H1 (cell line): ENCODE measurements at regions not wholly inside any gene's neighbourhood (a gene's known extent, or its start where the extent isn't known, plus 50 kb on each side); places are given as distances from the start of the nearest gene placed in this dataset.

Experiments
- CTCF ChIA-PET: fragments of 300-600 bp; sonication (Branson Sonifier 250); formaldehyde crosslinking; loops from one replicate; lab custom pipeline; 2021; ENCODE audit not compliant: partially characterized antibody; lab: Charles Lee
- POLR2A ChIA-PET: fragments of 300-600 bp; sonication (Branson Sonifier 250); formaldehyde crosslinking; loops from one replicate; lab custom pipeline; 2021; ENCODE audit warnings: inconsistent platforms; ENCODE audit not compliant: partially characterized antibody; lab: Charles Lee
- DNase-seq, 2 experiments: peaks; one replicate each; pipeline versions ENCODE4 v3.0.0 to v3.0.0-alpha.2; 2010 to 2022; ENCODE audit warnings: low spot score in 2 of 2, low read depth in 1 of 2, mixed read lengths in 1 of 2
- FAIRE-seq: peaks from 2 replicates; lab custom pipeline; 2011; peaks lifted over from hg19 to GRCh38; lab: Jason Lieb, UNC
- H2AFZ ChIP-seq: 2 replicates; pipeline ENCODE4 v1.8.1; 2012; ENCODE audit warnings: low read length, inconsistent platforms
- H2AK5ac ChIP-seq: 2 replicates; pipeline ENCODE4 v1.6.1; 2013; ENCODE audit warnings: low read depth, low read length
- H2BK120ac ChIP-seq: replicated peaks from 2 replicates; pipeline ENCODE3; 2013; ENCODE audit warnings: low read depth, low read length, inconsistent platforms
- H2BK12ac ChIP-seq: 2 replicates; pipeline ENCODE4 v1.6.1; 2013; ENCODE audit warnings: low read depth, low read length
- H2BK15ac ChIP-seq: 2 replicates; pipeline ENCODE4 v1.6.1; 2013; ENCODE audit warnings: low read length
- H2BK20ac ChIP-seq: 2 replicates; pipeline ENCODE4 v1.6.1; 2013; ENCODE audit warnings: low read length
- H2BK5ac ChIP-seq: 2 replicates; pipeline ENCODE4 v1.6.1; 2013; ENCODE audit warnings: low read depth, low read length
- H3K14ac ChIP-seq: 2 replicates; pipeline ENCODE4 v1.6.1; 2013; ENCODE audit warnings: inconsistent platforms; ENCODE audit not compliant: insufficient read length
- H3K18ac ChIP-seq: 2 replicates; pipeline ENCODE4 v1.6.1; 2013; ENCODE audit warnings: low read length; ENCODE audit errors: extremely low read depth
- H3K23ac ChIP-seq: 2 replicates; pipeline ENCODE4 v1.6.1; 2013; ENCODE audit warnings: inconsistent platforms; ENCODE audit not compliant: insufficient read length
- H3K23me2 ChIP-seq: 2 replicates; pipeline ENCODE4 v1.6.1; 2013; ENCODE audit warnings: low read depth, low read length
- H3K27ac ChIP-seq: 2 replicates; pipeline ENCODE4 v1.6.1; 2011; ENCODE audit warnings: low read depth, low read length, inconsistent platforms
- H3K27me3 ChIP-seq, 4 experiments: replicated peaks in 1 of 4; 1 replicate in 1 of 4; 2 replicates in 3 of 4; pipeline versions ENCODE4 v1.6.1 to v1.8.1; 2011 to 2013; ENCODE audit warnings: low read length in 3 of 4, mild to moderate bottlenecking in 3 of 4, inconsistent platforms in 2 of 4, mixed read lengths in 2 of 4, moderate library complexity in 1 of 4; ENCODE audit not compliant: control insufficient read depth in 3 of 4, insufficient read depth in 3 of 4; ENCODE audit errors: extremely low read depth in 1 of 4
- H3K36me3 ChIP-seq, 4 experiments: 2 replicates each; pipeline versions ENCODE4 v1.6.1 to v1.8.1; 2011 to 2013; ENCODE audit warnings: mild to moderate bottlenecking in 4 of 4, low read length in 3 of 4, moderate library complexity in 2 of 4, control low read depth in 1 of 4, inconsistent platforms in 1 of 4; ENCODE audit not compliant: insufficient read depth in 4 of 4, control insufficient read depth in 2 of 4
- H3K4ac ChIP-seq: replicated peaks from 2 replicates; pipeline ENCODE3; 2013; ENCODE audit warnings: low read length, low read depth, mixed read lengths, inconsistent platforms; ENCODE audit not compliant: insufficient read length
- H3K4me1 ChIP-seq, 4 experiments: replicated peaks in 1 of 4; 1 replicate in 1 of 4; 2 replicates in 3 of 4; pipeline versions ENCODE4 v1.6.1 to v1.8.1; 2011 to 2013; ENCODE audit warnings: low read length in 3 of 4, inconsistent platforms in 2 of 4, mixed read lengths in 1 of 4; ENCODE audit not compliant: insufficient read depth in 4 of 4, control insufficient read depth in 3 of 4
- H3K4me2 ChIP-seq, 2 experiments: 2 replicates each; pipeline versions ENCODE4 v1.6.1 to v1.8.1; 2011 to 2013; ENCODE audit warnings: low read depth in 2 of 2, low read length in 2 of 2, control low read depth in 1 of 2, inconsistent platforms in 1 of 2, mild to moderate bottlenecking in 1 of 2; ENCODE audit not compliant: insufficient read depth in 1 of 2
- H3K4me3 ChIP-seq, 4 experiments: fragments of 200-600, 300-600 bp in 1 of 4; sonication (generic), shearing (Covaris generic), sonication (Bioruptor Twin) in 1 of 4; 2 replicates each; pipeline versions ENCODE4 v1.5.1 to v1.8.1; 2011 to 2016; ENCODE audit warnings: low read length in 4 of 4, low read depth in 3 of 4, control low read depth in 2 of 4, inconsistent platforms in 2 of 4, mild to moderate bottlenecking in 2 of 4, mixed read lengths in 1 of 4, moderate library complexity in 1 of 4; ENCODE audit not compliant: insufficient read depth in 2 of 4; ENCODE audit errors: extremely low read depth in 1 of 4
- H3K56ac ChIP-seq: replicated peaks from 2 replicates; pipeline ENCODE3; 2013; ENCODE audit warnings: low read depth, mild to moderate bottlenecking, mixed read lengths, low read length, inconsistent platforms; ENCODE audit not compliant: insufficient read length
- H3K79me1 ChIP-seq: 2 replicates; pipeline ENCODE4 v1.6.1; 2013; ENCODE audit warnings: low read depth, low read length, control low read depth
- H3K79me2 ChIP-seq, 2 experiments: 2 replicates each; pipeline versions ENCODE4 v1.6.1 to v1.8.1; 2012 to 2013; ENCODE audit warnings: low read length in 2 of 2, mild to moderate bottlenecking in 2 of 2, inconsistent platforms in 1 of 2; ENCODE audit not compliant: insufficient read depth in 2 of 2, control insufficient read depth in 1 of 2
- H3K9ac ChIP-seq, 4 experiments: replicated peaks in 1 of 4; 1 replicate in 1 of 4; 2 replicates in 3 of 4; pipeline versions ENCODE4 v1.6.1 to v1.8.1; 2011 to 2013; ENCODE audit warnings: low read depth in 3 of 4, low read length in 3 of 4, control low read depth in 2 of 4, mild to moderate bottlenecking in 2 of 4, moderate library complexity in 2 of 4, inconsistent platforms in 1 of 4; ENCODE audit errors: extremely low read depth in 1 of 4
- H3K9me3 ChIP-seq, 2 experiments: 2 replicates each; pipeline versions ENCODE4 v1.6.1 to v1.8.1; 2012 to 2013; ENCODE audit warnings: mild to moderate bottlenecking in 2 of 2, moderate library complexity in 2 of 2, control low read depth in 1 of 2, inconsistent platforms in 1 of 2, low read depth in 1 of 2, low read length in 1 of 2, mixed read lengths in 1 of 2; ENCODE audit not compliant: insufficient read depth in 2 of 2
- H4K20me1 ChIP-seq, 2 experiments: replicated peaks in 1 of 2; 2 replicates each; pipeline versions ENCODE3 to v1.8.1; 2011 to 2013; ENCODE audit warnings: inconsistent platforms in 2 of 2, low read length in 2 of 2, mild to moderate bottlenecking in 1 of 2; ENCODE audit not compliant: insufficient read depth in 2 of 2, control insufficient read depth in 1 of 2
- H4K5ac ChIP-seq: 2 replicates; pipeline ENCODE4 v1.6.1; 2013; ENCODE audit warnings: low read length, low read depth, mixed read lengths, inconsistent platforms; ENCODE audit not compliant: insufficient read length
- H4K8ac ChIP-seq: 2 replicates; pipeline ENCODE4 v1.8.0; 2013; ENCODE audit warnings: mild to moderate bottlenecking, moderate library complexity, low read length, inconsistent platforms; ENCODE audit not compliant: insufficient read depth; ENCODE audit errors: extremely low read depth
- H4K91ac ChIP-seq: replicated peaks from 2 replicates; pipeline ENCODE3; 2013; ENCODE audit warnings: low read length, mixed read lengths, inconsistent platforms; ENCODE audit not compliant: insufficient read length
- E2F6 ChIP-seq: IDR thresholded peaks from 2 replicates; pipeline ENCODE4 v1.6.1; 2012; ENCODE audit warnings: inconsistent platforms
- FOSL1 ChIP-seq: IDR thresholded peaks from 2 replicates; pipeline ENCODE4 v1.6.1; 2011; ENCODE audit warnings: mild to moderate bottlenecking, low read depth, low read length, moderate library complexity; ENCODE audit not compliant: insufficient read depth
- KDM1A ChIP-seq: fragments of 200-600, 300-600 bp; sonication (generic); IDR thresholded peaks from 2 replicates; pipeline ENCODE4 v1.7.1; 2016; ENCODE audit warnings: mild to moderate bottlenecking, low read length, borderline replicate concordance
- RAD21 ChIP-seq, 2 experiments: IDR thresholded peaks in 1 of 2; conservative IDR thresholded peaks in 1 of 2; 2 replicates each; pipeline ENCODE4 v1.6.1; 2011; ENCODE audit warnings: low read depth in 2 of 2, low read length in 2 of 2, improper control_type of control experiment in 1 of 2, inconsistent platforms in 1 of 2, mild to moderate bottlenecking in 1 of 2, moderate library complexity in 1 of 2
- RNF2 ChIP-seq: fragments of 200-900, 300-1000 bp; sonication (generic); IDR thresholded peaks from 2 replicates; pipeline ENCODE4 v1.7.1; 2016; ENCODE audit warnings: borderline replicate concordance, low read depth, mild to moderate bottlenecking, antibody characterized with exemption, low read length; ENCODE audit not compliant: poor library complexity, severe bottlenecking; ENCODE audit errors: missing control alignments
- TBP ChIP-seq: IDR thresholded peaks from 2 replicates; pipeline ENCODE4 v1.6.1; 2011; ENCODE audit warnings: low read depth, low read length, improper control_type of control experiment
- ZNF274 ChIP-seq: IDR thresholded peaks from 2 replicates; pipeline ENCODE4 v1.7.0; 2012; ENCODE audit warnings: low read length, borderline replicate concordance; ENCODE audit errors: extremely low read depth
- WGBS, 2 experiments: shearing (Covaris generic) in 1 of 2; methylation state at CpG; one replicate each; pipeline versions ENCODE4 v1.1.6 to v1.1.7; 2013 to 2015; ENCODE audit warnings: low lambda C conversion rate in 2 of 2, mixed read lengths in 2 of 2, inconsistent platforms in 1 of 2, low coverage in 1 of 2, missing lambda C conversion rate in 1 of 2; ENCODE audit not compliant: insufficient replicate concordance in 2 of 2, insufficient coverage in 1 of 2, insufficient read length in 1 of 2; ENCODE audit errors: extremely low coverage in 1 of 2, missing lambda C conversion rate in 1 of 2; 5-methylcytosine and 5-hydroxymethylcytosine counted together

- no peak overlapping the region for H2BK15ac ChIP-seq
- H2BK120ac ChIP-seq = no peak overlapping the region
- no peak overlapping the region for H4K5ac ChIP-seq
- FAIRE-seq (no peak), DNase-seq (no peak)
- no peak overlapping the region for H2BK12ac ChIP-seq
- no peak overlapping the region for H3K4ac ChIP-seq
- no peak overlapping the region for H3K4me2 ChIP-seq
- no peak overlapping the region for H4K8ac ChIP-seq
- no peak overlapping the region for H2AK5ac ChIP-seq
- peaks cover 0 to 11% (median 11%) of the 10 kb centered on the region in 4 experiments; a peak in 6 of 7 replicates for H3K4me1 ChIP-seq
- no peaks in the 10 kb centered on the region for H3K79me2 ChIP-seq
- ChIA-PET CTCF (interaction anchor here (1.1 to 2.6 kb wide), 12 partner anchors 8 to 277 kb away, joined by 3 to 9 read pairs (median 4); no protein-coding TSS in a partner anchor), POLR2A (no interaction called here)
- H3K18ac ChIP-seq = no peak overlapping the region
- H3K14ac ChIP-seq = no peak overlapping the region
- H2AFZ ChIP-seq = no peak overlapping the region
- H3K79me1 ChIP-seq = no peaks in the 10 kb centered on the region; the same call in 1 of the 2 replicates
- H3K23ac ChIP-seq = no peak overlapping the region
- no peak overlapping the region for H3K27ac ChIP-seq
- WGBS, 2 experiments = 93% methylated on average over 20 of the region's 24 CpGs; no CpG with 5 or more reads in 1 of the 2 experiments
- H2BK5ac ChIP-seq = no peak overlapping the region
- H3K56ac ChIP-seq = no peak overlapping the region
- H3K27me3 ChIP-seq = peaks cover 6 to 27% (median 21%) of the 10 kb centered on the region in 4 experiments
- no peak for TF ChIP-seq RNF2
- TF ChIP-seq KDM1A = no peak
- TF ChIP-seq RAD21 (IDR thresholded peaks at IDR 0.05 in 1 of 2, conservative IDR thresholded peaks at IDR 0.05 in 1 of 2; ENCODE audit: low read depth in 2 of 2, low read length in 2 of 2) = no peak
- no peak for TF ChIP-seq TBP
- no peak for TF ChIP-seq E2F6
- TF ChIP-seq ZNF274 = no peak
- TF ChIP-seq FOSL1 = no peak
- H3K36me3 ChIP-seq = no peaks in the 10 kb centered on the region
- H3K23me2 ChIP-seq = no peaks in the 10 kb centered on the region; the same call in 1 of the 2 replicates
- H3K4me3 ChIP-seq = no peak overlapping the region
- H4K20me1 ChIP-seq = peaks cover 4 to 12% of the 10 kb centered on the region in 2 experiments
- H4K91ac ChIP-seq = no peak overlapping the region
- H3K9ac ChIP-seq = no peak overlapping the region
- H3K9me3 ChIP-seq = no peaks in the 10 kb centered on the region
- H2BK20ac ChIP-seq = no peak overlapping the region
These were observed 226.9 kb upstream of the CIBAR2 start for GRCh38 chr16:85338989-85339685.
